GM18505 (cell line): ENCODE measurements at regions not wholly inside any gene's neighbourhood (a gene's known extent, or its start where the extent isn't known, plus 50 kb on each side); places are given as distances from the start of the nearest gene placed in this dataset.

Experiments used
- ATAC-seq: cut with Tn5 transposase; IDR thresholded peaks from one replicate; pipeline ENCODE4 v1.9.1; 2021; ENCODE audit not compliant: unreplicated experiment
- POLR2A ChIP-seq: IDR thresholded peaks from 4 replicates; pipeline ENCODE4 v1.6.1; 2011; ENCODE audit warnings: borderline replicate concordance; ENCODE audit not compliant: insufficient read depth, insufficient read length; ENCODE audit errors: extremely low read depth

GRCh38 chr1:191634801-191635508 is 523.3 kb upstream of the RGS18 start:
- no peak for TF ChIP-seq POLR2A

GRCh38 chr1:191636345-191636744 is 521.9 kb upstream of the RGS18 start:
- no peak for ATAC-seq
- no peak for TF ChIP-seq POLR2A

More at GRCh38 chr1:191634801-191635508, 523.3 kb upstream of the RGS18 start:
- no peak for ATAC-seq

- TF ChIP-seq POLR2A: no peak
- no peak for ATAC-seq
These were observed 516.6 kb upstream of the RGS18 start for GRCh38 chr1:191641420-191642260.

- ATAC-seq: no peak
- no peak for TF ChIP-seq POLR2A
These were observed 515.2 kb upstream of the RGS18 start for GRCh38 chr1:191643060-191643459.

- no peak for TF ChIP-seq POLR2A
- no peak for ATAC-seq
These were observed 509.3 kb upstream of the RGS18 start for GRCh38 chr1:191648939-191649338.

- ATAC-seq: no peak
- no peak for TF ChIP-seq POLR2A
These were observed 496.2 kb upstream of the RGS18 start for GRCh38 chr1:191662051-191662450.

GRCh38 chr1:191662746-191663145 is 495.5 kb upstream of the RGS18 start:
- no peak for TF ChIP-seq POLR2A
- ATAC-seq: no peak

GRCh38 chr1:191668525-191668924 is 489.7 kb upstream of the RGS18 start:
- TF ChIP-seq POLR2A: no peak
- no peak for ATAC-seq

- TF ChIP-seq POLR2A: no peak
- ATAC-seq: no peak
These were observed 488.6 kb upstream of the RGS18 start for GRCh38 chr1:191669629-191670028.

GRCh38 chr1:191671236-191671635 is 487.0 kb upstream of the RGS18 start:
- no peak for TF ChIP-seq POLR2A
- no peak for ATAC-seq

GRCh38 chr1:191674626-191675179 is 483.6 kb upstream of the RGS18 start:
- ATAC-seq: no peak

GRCh38 chr1:191675856-191676783 is 482.1 kb upstream of the RGS18 start:
- no peak for TF ChIP-seq POLR2A
- ATAC-seq: no peak

More at GRCh38 chr1:191674626-191675179, 483.6 kb upstream of the RGS18 start:
- TF ChIP-seq POLR2A: no peak

GRCh38 chr1:191685669-191686068 is 472.6 kb upstream of the RGS18 start:
- TF ChIP-seq POLR2A: no peak
- no peak for ATAC-seq
